Fibroblast of skin of left quadriceps (primary cell): ENCODE measurements at regions not wholly inside any gene's neighbourhood (a gene's known extent, or its start where the extent isn't known, plus 50 kb on each side); places are given as distances from the start of the nearest gene placed in this dataset.

Source experiments
- DNase-seq, 2 experiments: peaks; one replicate each; pipeline ENCODE4 v3.0.0-alpha.2; 2013; ENCODE audit warnings: low read depth in 2 of 2

GRCh38 chr4:127578491-127578890, 54.3 kb upstream of the INTU start:
- no peak for DNase-seq

- DNase-seq, result no peak
These were observed 53.8 kb upstream of the INTU start for GRCh38 chr4:127578967-127579366.

- DNase-seq, result no peak
These were observed 52.9 kb upstream of the INTU start for GRCh38 chr4:127579821-127580220.

- DNase-seq, result no peak
These were observed 52.5 kb upstream of the INTU start for GRCh38 chr4:127580300-127580699.

GRCh38 chr4:127580891-127581290, 51.9 kb upstream of the INTU start:
- no peak for DNase-seq
